HG03442 (cell line): ENCODE measurements at regions not wholly inside any gene's neighbourhood (a gene's known extent, or its start where the extent isn't known, plus 50 kb on each side); places are given as distances from the start of the nearest gene placed in this dataset.
A peak's percentile ranks its signal among the peaks of the same experiment; 100 is the strongest.
"Not testable (repeated sequence)": the region's sequence is repeated elsewhere in the genome, so short reads cannot be mapped to it uniquely, and the experiment has no call there.

Experiments used
- ATAC-seq: cut with Tn5 transposase; IDR thresholded peaks from one replicate; pipeline ENCODE4 v1.9.1; 2021; ENCODE audit warnings: mild to moderate bottlenecking, moderate library complexity; ENCODE audit not compliant: unreplicated experiment

DNA sequence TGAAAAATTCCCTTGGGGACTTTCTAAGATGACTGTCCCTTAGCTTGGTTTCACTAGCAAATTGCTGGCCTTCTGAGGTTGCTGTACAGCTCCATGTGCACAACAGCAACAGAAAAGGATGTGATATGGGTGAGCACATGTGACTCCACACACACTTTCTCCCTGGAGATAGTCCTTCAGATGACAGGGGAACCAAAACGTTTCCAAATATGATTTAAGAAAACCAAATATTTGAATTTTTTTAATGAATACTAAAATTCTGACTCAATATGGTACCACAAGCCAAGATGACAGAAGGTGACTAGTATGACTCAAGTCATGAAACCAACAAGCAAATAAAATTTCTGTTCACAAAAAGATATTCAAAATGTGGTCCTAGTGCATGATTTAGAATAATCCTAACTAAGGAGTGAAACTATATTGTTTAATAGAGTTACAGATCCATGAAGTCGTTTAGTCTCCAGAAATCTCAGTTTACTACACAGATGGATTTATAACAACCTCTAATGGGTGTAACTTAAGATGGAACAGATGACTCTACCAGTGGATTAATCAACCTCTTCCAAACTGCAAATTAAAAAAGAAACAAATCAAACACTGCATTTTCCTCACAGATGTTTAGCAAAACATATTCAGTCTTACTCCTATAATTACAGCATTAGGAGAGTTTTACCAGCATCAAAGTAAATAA lies 144.8 kb upstream of the PIK3R1 start:
- peak; percentile 94 for ATAC-seq

DNA sequence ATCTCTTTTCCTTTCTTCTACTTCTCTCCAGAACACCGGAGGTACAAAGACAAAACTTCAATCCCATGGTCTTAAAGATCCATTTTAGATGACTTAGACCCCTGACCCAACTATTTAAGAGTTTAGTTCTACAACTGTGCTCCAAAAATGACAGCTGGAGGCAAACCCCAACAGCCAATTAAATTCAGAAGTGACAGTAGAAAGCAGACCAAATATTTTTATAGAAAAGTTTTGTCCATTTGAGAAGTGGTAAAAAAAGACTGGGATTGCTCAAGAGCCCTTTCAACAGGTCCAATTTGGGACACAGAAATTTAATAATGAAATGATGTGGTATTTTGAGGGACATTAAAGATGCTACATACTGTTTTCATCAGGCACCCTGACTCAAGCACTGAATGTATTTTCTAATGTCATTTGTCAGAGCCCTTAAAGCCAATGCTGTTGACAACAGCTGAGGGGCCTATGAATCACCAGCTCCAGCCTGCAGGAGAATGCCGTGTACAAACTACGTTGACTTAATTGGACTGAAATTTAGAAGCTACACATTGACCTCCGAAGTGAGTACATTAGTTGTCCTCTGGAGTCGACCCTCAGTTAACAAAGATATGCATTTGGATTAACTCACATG lies 147.5 kb upstream of the PIK3R1 start:
- ATAC-seq, result no peak

DNA sequence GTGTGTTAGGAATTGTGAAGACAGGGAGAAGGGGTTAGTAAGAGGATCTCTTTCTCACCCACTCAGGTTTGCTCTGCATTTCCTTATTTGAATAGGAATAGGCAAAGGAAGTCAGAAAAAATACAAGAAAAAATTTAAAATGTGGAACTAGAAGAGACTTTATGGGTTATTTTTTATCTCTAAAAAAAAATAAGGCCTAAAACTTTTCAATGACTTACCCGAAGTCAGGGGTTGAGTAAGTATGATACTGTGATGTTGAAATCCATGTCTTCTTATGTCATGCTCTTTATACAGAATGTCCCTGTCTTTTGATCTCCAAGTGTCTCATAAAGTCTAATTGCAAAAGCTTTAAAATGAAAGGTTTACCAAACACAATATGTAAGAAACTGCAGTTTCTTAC lies 148.3 kb upstream of the PIK3R1 start:
- no peak for ATAC-seq

DNA sequence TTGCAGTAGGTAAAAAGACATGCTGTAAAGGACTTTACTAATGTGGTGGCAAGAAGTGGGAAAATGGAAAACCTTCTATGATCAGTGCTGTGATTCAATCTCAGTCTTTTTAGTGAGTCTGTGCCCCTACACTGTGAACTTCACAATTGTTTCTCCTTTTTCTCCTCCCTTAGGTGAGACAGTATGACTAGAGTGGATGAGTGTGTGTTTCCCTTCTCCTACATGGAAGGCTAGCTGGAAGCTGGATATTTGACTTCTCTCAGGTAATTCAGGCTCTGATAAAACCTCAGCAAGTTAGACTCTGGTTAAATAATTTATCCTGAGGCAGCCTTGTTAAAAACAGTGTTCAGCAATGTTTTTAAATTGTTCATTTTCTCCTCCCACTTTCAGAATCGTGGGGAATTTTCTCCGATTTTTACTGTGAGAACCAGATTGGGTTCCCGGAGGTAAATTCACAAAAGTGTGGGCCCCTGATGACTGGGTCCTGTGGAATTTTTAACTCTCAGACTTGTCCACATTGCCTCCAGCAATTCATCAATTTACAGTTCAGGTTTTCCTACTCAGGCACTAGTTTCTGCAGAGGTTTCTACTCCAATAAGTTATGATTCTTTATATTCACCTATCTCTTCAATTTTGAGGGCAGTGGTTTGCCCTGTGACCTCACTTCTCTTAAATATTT lies 149.1 kb upstream of the PIK3R1 start:
- ATAC-seq, result no peak

DNA sequence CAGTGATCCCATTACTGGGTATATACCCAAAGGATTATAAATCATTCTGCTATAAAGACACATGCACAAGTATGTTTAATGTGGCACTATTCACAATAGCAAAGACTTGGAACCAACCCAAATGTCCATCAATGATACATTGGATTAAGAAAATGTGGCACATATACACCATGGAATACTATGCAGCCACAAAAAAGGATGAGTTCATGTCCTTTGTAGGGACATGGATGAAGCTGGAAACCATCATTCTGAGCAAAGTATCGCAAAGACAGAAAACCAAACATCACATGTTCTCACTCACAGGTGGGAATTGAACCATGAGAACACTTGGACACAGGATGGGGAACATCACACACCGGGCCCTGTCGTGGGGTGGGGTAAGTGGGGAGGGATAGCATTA lies 150.2 kb upstream of the PIK3R1 start:
- not testable (repeated sequence) for ATAC-seq

DNA sequence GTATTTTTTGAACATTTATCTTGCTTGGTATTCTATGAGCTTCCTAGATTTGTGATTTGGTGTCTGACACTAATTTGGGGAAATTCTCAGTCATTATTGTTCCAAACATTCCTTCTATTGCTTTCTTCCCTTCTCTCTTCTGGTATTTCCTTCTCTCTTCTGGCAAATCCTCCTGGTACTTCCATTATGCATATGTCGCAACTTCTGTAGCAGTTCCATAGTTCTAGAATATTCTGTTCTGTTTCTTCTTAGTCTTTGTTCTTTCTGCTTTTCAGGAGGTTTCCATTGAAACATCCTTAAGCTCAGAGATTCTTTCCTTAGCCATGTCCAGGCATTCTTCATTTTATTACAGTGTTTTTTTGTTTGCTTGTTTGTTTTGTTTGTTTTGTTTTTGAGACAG lies 155.2 kb upstream of the PIK3R1 start:
- ATAC-seq, result no peak

DNA sequence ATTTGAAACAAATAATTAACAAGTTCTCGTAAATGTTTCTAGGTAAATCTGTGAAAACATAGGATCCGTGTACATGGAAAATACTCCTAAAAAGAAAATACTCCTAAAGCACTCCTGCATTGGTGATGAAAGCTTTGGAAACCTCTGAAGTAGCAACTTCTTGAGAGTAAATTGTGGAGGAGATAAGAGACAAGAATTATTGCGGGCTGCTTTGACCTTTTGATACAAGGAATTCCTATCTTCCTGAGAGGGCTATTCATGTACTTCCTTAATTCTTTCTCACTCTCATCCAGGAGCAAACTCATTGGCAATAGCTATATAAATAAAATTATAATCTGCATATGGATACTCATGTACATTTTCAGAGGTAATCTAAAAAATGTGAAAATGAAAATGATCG lies 158.4 kb upstream of the PIK3R1 start:
- ATAC-seq, result no peak

DNA sequence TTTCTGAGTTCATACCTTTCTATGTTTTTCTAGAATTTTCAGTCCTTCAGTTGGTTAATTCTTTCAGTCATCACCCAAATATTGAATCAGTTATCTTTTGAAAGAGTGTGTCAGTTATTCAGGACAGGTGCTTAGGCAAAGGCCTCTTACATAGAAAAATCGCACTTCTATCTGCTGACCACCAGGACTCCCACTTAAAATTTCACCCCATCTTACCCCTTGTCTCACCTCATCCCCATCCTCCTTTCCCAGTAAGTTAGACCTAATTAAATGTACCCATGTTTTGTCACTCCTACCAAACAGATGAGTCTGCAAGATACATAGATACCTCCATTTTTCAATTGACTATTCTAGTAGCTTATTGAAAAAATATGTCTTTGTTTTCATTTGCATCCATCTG lies 159.9 kb upstream of the PIK3R1 start:
- no peak for ATAC-seq

DNA sequence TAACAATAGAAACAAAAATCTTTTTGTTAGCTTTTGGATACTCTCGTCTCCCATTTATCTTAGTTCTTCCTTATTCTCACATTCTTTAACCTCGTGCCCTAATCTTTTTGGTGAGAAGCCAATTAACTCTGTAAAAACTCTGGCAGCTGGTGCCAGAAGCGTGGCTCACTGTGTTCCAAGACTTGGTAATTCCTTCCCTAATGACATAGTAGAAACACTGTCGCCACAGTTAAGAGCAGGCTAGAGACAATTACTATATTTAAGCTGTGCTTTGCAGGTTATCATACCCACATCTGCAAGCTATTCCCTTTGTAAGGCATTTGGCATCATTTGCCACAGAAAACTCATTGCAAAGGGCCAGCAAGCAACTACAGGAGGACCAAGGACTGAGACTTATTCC lies 160.9 kb upstream of the PIK3R1 start:
- no peak for ATAC-seq

DNA sequence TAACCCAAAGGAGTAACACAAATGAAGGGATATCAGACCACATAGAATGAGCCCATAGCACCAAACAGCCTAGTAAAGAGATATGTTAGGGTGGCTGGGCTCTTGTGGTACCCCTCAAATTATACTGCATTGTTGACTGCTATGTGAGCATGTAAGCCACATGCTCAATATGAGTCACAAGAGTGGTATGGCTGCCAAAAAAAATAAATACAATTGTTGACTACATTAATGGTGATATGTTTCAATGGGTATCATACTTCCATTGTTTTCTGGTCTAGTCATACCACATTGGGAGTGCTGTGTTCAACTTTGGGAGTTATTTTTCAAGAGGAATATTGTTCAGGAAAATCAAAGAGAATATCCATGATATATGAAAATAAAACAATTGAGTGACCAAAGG lies 162.4 kb upstream of the PIK3R1 start:
- ATAC-seq, result no peak

DNA sequence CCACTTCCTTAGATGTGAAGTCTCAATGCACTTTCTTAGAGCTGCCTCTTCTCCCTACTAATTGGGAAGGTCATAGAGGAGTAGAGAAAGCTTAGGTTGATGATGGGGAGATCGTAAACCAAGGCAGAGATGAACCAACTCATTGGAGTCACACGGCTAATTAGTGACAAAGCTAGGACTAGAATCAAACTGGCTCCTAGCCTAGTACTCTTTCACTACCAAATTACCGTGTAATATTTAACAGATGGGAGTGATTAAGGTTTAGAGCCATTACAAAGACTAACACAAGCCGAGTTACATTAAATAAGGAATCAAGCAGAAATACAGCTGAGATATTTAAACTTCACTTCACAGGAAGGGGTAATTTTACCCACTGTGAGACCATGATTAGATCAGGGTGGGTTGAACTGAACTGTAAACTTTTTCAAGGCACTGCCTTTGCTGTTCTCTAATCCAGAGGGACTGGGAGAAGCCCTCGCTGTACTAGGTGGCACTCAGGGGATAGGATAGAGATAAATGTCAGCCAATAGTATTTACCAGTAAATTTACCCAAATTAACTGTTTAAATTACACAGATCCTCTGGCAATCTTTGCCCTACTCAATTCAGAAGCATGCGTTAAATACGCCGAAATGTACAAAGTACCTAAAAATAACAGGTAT lies 166.4 kb upstream of the PIK3R1 start:
- ATAC-seq, result no peak

DNA sequence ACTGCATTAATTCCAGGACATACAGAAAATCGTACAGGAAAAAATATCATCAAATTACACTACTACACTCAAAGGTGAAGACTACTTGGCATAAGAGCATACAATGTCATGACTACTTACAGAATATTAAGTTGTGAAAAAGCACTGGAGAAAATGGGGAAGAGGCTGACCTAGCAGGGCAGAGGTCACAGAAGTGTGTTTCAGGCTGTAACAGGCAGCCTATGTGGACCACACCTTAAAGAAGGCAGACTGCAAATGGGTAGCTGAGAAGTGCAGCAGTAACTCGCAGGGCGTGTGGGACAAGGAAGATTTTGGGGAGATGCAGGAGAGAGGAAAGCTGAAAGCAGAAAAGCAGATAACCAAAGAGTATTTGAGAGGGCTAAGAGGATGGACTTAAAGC lies 167.0 kb upstream of the PIK3R1 start:
- no peak for ATAC-seq

DNA sequence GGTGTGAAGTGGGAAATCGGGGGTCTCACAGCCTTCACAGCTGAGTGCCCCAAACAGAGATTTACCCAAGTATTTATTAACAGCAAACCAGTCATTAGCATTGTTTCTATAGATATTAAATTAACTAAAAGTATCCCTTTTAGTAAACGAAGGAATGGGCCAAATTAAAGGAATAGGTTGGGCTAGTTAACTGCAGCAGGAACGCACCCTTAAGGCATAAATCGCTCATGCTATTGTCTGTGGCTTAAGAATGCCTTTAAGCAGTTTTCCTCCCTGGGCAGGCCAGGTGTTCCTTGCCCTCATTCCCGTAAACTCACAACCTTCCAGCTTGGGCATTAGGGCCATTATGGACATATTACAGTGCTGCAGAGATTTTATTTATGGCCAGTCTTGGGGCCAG lies 167.5 kb upstream of the PIK3R1 start:
- not testable (repeated sequence) for ATAC-seq

DNA sequence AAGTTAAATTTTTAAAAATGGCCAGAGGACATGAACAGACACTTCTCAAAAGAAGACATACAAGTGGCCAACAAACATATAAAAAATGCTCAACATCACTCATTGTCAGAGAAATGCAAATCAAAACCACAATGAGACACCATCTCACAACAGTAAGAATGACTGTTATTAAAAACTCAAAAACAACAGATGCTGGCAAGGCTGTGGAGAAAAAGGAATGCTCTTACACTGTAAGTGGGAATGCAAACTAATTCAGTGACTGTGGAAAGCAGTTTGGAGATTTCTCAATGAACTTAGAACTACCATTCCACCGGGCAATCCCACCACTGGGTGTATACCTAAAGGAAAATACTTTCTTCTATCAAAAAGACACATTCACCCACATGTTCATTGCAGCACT lies 168.5 kb upstream of the PIK3R1 start:
- no peak for ATAC-seq

DNA sequence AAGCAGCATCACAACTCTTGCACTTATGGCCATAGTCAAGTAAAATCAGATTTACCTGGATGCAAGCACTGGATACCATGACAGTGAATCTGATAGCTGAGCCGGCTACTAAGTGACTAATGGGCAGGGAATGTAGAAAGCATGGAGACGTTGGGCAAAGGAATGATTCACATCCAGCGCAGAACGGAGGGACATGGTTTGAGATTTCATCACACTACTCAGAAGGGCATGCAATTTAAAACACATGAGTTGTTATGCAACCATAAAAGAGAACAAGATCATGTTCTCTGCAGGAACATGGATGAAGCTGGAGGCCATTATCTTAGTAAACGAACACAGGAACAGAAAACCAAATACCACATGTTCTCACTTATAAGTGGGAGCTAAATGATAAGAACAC lies 169.1 kb upstream of the PIK3R1 start:
- no peak for ATAC-seq

DNA sequence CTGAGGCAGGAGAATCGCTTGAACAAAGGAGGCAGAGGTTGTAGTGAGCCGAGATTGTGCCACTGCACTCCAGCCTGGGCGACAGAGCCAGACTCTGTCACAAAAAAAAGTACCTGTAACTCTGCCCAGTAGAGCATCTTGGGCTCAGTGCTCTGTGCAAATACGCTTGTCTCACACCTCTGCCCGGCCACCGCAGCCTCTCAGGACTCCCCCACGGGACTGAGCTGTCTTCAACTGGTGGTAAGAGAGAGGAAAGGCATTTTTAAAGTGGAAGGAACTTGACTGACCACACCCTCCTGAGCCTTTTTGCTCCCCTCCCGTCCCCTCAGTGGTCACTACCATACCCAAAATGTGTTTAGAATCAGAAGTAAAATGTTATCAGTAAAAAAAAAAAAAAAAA lies 174.3 kb upstream of the PIK3R1 start:
- peak; percentile 94 for ATAC-seq

DNA sequence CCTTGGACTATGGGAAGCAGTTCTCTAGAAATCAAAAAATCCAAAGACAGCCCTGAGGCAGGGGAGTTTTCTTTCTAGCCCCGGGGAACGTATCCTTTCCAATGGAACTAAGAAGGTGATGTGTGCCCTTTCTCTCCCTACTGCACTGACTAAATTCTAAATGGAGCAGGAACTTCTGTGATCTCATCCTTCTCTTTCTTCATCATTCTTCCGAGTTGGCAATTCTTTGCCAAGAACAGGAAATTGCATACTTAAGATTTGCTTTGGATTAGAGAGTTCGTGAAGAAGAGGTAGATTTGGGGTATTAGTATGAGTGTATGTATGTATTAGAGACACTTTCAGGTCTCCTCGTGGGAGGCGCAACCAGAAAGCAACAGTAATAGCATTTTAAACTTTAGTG lies 178.0 kb upstream of the PIK3R1 start:
- ATAC-seq, result no peak

DNA sequence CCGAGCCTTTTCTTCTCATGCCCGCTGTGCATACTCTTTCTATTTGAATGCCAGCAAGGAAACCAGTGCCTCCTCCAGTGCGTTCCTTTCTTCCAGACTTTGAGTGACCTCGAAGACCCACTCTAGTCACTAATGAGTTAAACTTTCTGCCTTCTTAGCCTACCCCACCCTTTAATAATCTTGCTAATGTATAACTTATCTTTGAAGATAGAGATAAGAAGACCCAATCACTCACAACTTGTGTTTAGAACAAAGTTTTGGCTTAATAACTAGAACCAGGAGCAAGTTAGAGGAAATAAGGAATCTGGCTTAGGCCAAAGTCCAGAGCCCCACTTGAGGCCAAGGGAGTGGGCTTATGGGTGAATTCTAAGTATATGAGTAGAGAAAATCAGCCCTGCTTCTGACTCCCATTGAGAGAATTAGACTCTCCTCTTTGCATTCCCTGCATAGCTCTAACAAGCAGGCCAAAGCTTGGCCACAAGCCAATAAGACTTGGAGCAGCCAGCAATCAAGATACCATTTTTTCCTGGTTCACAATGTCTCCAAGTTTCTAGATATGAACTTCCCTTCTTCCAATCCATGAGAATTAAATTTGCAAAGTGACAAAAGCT lies 181.5 kb upstream of the PIK3R1 start:
- ATAC-seq, result no peak

DNA sequence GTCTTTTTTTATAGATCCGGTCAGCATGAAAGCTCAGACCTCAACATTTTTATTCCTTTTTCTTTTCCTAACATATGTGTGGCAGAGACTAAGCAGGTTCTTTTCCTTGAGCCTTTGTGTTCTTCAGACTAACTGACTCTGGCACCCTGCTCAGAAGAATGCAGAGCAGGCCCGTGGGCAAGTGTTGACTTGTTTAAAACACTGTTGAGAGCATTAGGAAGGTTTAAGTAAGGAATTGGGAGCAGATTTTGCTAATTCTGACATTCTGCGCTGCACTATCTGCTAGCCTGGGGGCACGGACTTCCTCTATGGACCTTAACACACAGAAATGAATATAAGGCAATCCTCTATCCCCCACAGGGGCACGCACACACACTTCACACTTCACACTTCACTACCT lies 182.5 kb upstream of the PIK3R1 start:
- ATAC-seq, result no peak

DNA sequence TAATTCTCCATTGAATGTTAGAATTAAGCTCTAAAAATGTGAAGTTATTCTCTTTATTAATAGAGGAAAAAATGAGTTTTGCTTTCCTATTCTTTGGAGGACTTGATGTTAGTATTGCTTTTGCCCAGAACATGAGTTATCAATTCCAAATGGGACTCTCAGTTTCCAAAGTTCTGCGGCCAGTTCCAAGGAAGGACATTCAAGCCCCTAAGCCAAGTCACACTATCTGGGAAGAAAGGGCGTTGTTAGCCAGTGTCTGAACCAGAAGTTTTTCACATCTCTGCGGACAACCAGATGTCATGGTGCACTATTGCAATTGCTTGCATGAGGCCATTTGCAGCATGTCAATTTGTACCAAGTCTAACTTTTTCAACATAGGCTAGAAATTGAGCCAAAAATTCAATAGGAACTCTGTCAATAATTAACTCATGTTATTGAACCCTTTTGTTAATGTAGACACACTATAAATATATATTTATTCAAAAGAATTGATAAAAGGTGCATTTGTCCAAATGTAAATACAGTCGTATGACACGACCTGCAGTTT lies 183.3 kb upstream of the PIK3R1 start:
- ATAC-seq, result no peak

DNA sequence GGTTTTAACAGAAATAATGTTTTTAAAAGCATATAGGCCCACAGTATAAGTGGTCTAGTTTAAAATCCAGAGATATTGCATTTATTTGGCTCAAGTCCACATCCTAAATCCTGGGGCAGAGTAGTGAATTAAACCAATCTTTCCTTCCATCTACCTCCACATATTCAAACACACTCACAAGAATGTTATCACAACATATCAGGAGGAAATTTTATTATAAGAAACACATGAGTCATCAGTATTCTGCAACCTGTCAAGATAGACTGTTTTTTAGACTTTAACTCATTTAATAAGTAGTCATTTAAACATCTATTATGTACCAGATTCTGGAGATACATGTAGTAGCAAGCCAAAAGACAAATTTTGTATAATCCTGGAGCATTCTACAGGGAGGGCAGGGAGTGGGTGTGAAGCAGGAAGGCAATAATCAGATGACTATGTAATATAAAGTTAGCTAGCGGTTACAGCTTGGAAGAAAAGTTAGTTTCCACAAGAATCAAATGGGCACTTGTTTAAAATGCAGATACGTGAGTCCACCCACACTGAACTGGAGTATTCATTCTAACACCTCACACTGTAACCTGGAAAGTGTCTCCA lies 187.3 kb upstream of the PIK3R1 start:
- ATAC-seq, result no peak
